ENCODE measurements at regions not wholly inside any gene's neighbourhood (a gene's known extent, or its start where the extent isn't known, plus 50 kb on each side); places are given as distances from the start of the nearest gene placed in this dataset.

DNA sequence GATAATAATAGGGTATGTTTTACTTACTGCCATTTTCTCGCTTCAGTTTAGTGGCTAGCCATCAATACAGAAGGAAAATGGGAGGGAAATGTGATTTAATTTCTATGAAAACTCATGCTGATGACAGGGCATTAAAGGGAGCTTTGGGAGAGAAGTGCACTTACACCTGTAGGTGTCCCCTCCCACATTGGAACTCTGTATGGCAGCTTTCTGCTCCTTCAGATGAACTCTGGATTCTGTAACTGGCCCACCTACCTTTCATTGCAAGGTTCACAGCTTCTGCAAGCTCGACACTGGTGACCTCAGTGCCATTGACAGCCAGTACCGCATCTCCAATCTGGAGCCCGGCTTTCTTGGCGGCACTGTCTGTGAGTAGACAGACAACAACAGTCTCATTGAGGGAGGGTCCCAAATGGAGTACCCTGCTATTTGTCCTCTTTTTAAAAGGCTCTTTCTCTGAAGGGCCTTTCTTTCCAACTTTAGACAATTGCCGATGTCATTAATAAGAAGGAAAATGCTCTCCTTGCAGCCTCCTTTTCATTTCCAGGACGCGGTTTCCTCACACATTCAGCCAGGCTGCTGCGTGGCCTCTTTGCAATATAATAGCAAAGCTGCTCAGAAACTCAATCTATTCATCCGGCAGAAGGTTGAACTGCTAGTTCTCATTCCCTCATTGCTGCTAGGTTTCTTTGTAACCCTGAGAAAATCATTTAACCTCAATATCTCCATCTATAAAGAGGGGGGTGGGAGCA, 63.6 kb downstream of the NUDT12 start:
- no peak for DNase-seq (ENCODE audit: low read depth)
- TF ChIP-seq CTCF (IDR thresholded peaks at IDR 0.05; ENCODE audit: low read depth, low read length) (no peak), MAX (IDR thresholded peaks at IDR 0.05; ENCODE audit: low read depth, low read length) (no peak), MYC (IDR thresholded peaks at IDR 0.05; ENCODE audit: low read depth, low read length) (no peak), POLR2A (IDR thresholded peaks at IDR 0.05; ENCODE audit: extremely low read depth, insufficient read length) (no peak)
- no peak overlapping the region for H3K4me3 ChIP-seq (ENCODE audit: low read depth, low read length)

- DNase-seq (ENCODE audit: low read depth), result no peak
- H3K4me3 ChIP-seq (ENCODE audit: low read depth, low read length), result no peak overlapping the region
- TF ChIP-seq POLR2A (IDR thresholded peaks at IDR 0.05; ENCODE audit: extremely low read depth, insufficient read length), result no peak
- TF ChIP-seq CTCF (IDR thresholded peaks at IDR 0.05; ENCODE audit: low read depth, low read length), result no peak
- TF ChIP-seq MYC (IDR thresholded peaks at IDR 0.05; ENCODE audit: low read depth, low read length), result no peak
- TF ChIP-seq MAX (IDR thresholded peaks at IDR 0.05; ENCODE audit: low read depth, low read length), result no peak
These were observed 64.4 kb downstream of the NUDT12 start for GRCh38 chr5:103498211-103498610.

GRCh38 chr5:103497781-103498180, 64.8 kb downstream of the NUDT12 start:
- DNase-seq (ENCODE audit: low read depth), result no peak
- no peak for TF ChIP-seq CTCF (IDR thresholded peaks at IDR 0.05; ENCODE audit: low read depth, low read length)
- TF ChIP-seq MAX (IDR thresholded peaks at IDR 0.05; ENCODE audit: low read depth, low read length), result no peak
- TF ChIP-seq POLR2A (IDR thresholded peaks at IDR 0.05; ENCODE audit: extremely low read depth, insufficient read length), result no peak
- no peak for TF ChIP-seq MYC (IDR thresholded peaks at IDR 0.05; ENCODE audit: low read depth, low read length)
- H3K4me3 ChIP-seq (ENCODE audit: low read depth, low read length), result no peak overlapping the region

DNA sequence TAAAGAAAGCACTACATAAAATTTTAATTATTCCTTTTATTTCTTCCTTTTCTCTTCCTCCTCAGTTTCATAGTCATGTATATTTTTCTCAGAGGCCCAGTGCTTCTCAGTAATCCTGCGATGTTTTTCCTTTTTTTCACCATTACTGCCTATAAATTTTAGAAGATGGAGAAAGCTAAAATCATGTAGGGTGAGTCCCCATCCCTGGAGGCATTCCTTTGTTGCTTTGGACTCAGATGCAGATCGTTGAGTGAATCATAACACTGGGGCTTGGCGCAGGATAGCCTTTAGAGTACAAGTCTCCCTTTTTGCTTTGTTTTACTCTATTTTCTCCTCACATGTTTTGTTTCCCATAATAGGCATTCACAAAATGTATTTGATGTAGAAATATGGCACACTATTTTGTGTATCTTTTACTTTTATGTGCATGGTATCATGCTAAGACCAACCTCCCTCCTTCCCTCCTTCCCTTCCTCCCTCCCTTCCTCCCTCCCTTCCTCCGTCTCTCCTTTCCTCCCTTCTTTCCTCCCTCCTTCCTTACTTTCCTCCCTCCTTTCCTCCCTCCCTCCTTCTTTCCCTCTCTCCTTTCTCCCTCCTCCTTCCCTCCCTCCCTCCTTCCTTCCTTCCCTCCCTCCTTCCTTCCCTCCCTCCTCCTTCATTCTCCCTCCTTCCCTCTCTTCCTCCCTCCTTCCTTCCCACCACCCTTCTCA, 72.4 kb downstream of the NUDT12 start:
- no peak for TF ChIP-seq MAX (IDR thresholded peaks at IDR 0.05; ENCODE audit: low read depth, low read length)
- TF ChIP-seq POLR2A (IDR thresholded peaks at IDR 0.05; ENCODE audit: extremely low read depth, insufficient read length), result no peak
- no peak for TF ChIP-seq CTCF (IDR thresholded peaks at IDR 0.05; ENCODE audit: low read depth, low read length)
- no peak for TF ChIP-seq MYC (IDR thresholded peaks at IDR 0.05; ENCODE audit: low read depth, low read length)
- DNase-seq (ENCODE audit: low read depth), result no peak
- no peak overlapping the region for H3K4me3 ChIP-seq (ENCODE audit: low read depth, low read length)

DNA sequence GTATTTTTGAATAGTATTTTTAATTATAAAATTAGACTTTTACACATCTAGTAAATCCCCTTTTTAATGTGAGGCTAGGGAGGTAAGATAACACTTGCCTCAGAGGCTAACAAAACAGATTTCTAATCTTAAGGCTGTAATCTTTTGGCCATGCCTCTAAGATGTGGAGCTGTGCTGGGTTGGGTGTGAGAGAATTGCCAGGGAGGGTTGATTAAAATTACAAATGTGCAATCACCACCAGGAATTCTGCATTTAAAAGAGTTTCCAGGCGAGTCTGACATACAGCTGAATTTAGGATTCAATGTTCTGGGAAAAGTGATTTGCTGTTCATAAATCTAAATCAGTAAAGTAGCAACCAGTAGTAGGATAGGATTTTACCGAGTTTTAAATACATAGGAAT, 73.3 kb downstream of the NUDT12 start:
- no peak for DNase-seq (ENCODE audit: low read depth)

More for the DNA sequence above, 73.3 kb downstream of the NUDT12 start:
- no peak for TF ChIP-seq MAX (IDR thresholded peaks at IDR 0.05; ENCODE audit: low read depth, low read length)
- TF ChIP-seq CTCF (IDR thresholded peaks at IDR 0.05; ENCODE audit: low read depth, low read length), result no peak
- no peak for TF ChIP-seq POLR2A (IDR thresholded peaks at IDR 0.05; ENCODE audit: extremely low read depth, insufficient read length)
- no peak overlapping the region for H3K4me3 ChIP-seq (ENCODE audit: low read depth, low read length)

Measured in NB4 (cell line).